Type B pancreatic cell (in vitro differentiated cells): ENCODE measurements at regions not wholly inside any gene's neighbourhood (a gene's known extent, or its start where the extent isn't known, plus 50 kb on each side); places are given as distances from the start of the nearest gene placed in this dataset.

Experiments
- DNase-seq: peaks from one replicate; pipeline ENCODE4 v3.0.0; 2021; ENCODE audit warnings: mixed read lengths; ENCODE audit not compliant: unreplicated experiment; ENCODE audit errors: extremely low spot score
- H3K27ac Mint-ChIP-seq: 2 replicates; pipeline ENCODE4 v1.8.0; 2021; ENCODE audit warnings: mild to moderate bottlenecking, mixed read lengths
- H3K27me3 Mint-ChIP-seq: 2 replicates; pipeline ENCODE4 v1.8.0; 2021; ENCODE audit warnings: mixed read lengths
- H3K36me3 Mint-ChIP-seq: 2 replicates; pipeline ENCODE4 v1.8.0; 2021; ENCODE audit warnings: mixed read lengths
- H3K4me1 Mint-ChIP-seq: one replicate; pipeline ENCODE4 v1.8.0; 2021; ENCODE audit warnings: mixed read lengths; ENCODE audit not compliant: unreplicated experiment
- H3K4me3 Mint-ChIP-seq: 2 replicates; pipeline ENCODE4 v1.8.0; 2021; ENCODE audit warnings: mild to moderate bottlenecking, mixed read lengths
- H3K9me3 Mint-ChIP-seq: 2 replicates; pipeline ENCODE4 v1.8.0; 2021; ENCODE audit warnings: mixed read lengths
- CTCF ChIP-seq: fragments of 200-600 bp; sonication (generic); conservative IDR thresholded peaks from 2 replicates; pipeline ENCODE4 v1.5.0; 2021; ENCODE audit warnings: antibody characterized with exemption, mild to moderate bottlenecking

- Mint-ChIP-seq H3K27me3 (no peaks in the 10 kb centered on the region), H3K36me3 (no peaks in the 10 kb centered on the region), H3K4me3 (no peak overlapping the region), H3K4me1 (no peaks in the 10 kb centered on the region), H3K9me3 (no peaks in the 10 kb centered on the region), H3K27ac (no peak overlapping the region)
- no peak for TF ChIP-seq CTCF
- DNase-seq: no peak
Observed at GRCh38 chr5:163976696-163977095, 471.3 kb downstream of the MAT2B start.

GRCh38 chr5:163978897-163979296 lies 473.5 kb downstream of the MAT2B start:
- Mint-ChIP-seq H3K4me3 (no peak overlapping the region), H3K4me1 (no peaks in the 10 kb centered on the region), H3K36me3 (no peaks in the 10 kb centered on the region), H3K27ac (no peak overlapping the region), H3K27me3 (no peaks in the 10 kb centered on the region), H3K9me3 (no peaks in the 10 kb centered on the region)
- TF ChIP-seq CTCF: no peak
- DNase-seq: no peak

DNA sequence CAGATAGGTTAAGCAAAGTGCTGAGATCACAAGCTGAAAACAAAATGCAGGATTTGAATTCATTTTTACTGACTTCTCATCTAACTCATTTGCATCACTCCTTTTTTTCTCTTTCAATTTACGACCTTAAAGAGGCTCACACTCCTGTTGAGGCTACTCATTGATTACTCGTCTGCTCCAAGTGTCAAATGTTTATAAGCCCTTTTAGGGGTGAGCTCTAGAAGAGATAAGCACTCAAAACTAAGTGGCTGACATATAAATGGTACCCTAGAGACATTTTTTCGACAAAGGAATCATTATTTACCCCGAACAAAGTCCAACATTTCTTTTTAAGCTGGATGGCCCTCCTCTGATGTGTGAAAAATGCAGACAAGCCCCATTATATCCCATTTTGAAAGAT lies 483.1 kb downstream of the MAT2B start:
- TF ChIP-seq CTCF: no peak
- no peak for DNase-seq
- Mint-ChIP-seq H3K36me3 (no peaks in the 10 kb centered on the region), H3K4me3 (no peak overlapping the region), H3K27ac (no peak overlapping the region), H3K4me1 (peaks cover 10% of the 10 kb centered on the region), H3K27me3 (no peaks in the 10 kb centered on the region), H3K9me3 (peaks cover 3% of the 10 kb centered on the region)

GRCh38 chr5:163993126-163993525 lies 487.7 kb downstream of the MAT2B start:
- Mint-ChIP-seq H3K9me3 (no peaks in the 10 kb centered on the region), H3K4me1 (peaks cover 8% of the 10 kb centered on the region), H3K4me3 (no peak overlapping the region), H3K27ac (no peak overlapping the region), H3K36me3 (no peaks in the 10 kb centered on the region), H3K27me3 (no peaks in the 10 kb centered on the region)
- no peak for TF ChIP-seq CTCF
- no peak for DNase-seq

- Mint-ChIP-seq H3K9me3 (no peaks in the 10 kb centered on the region), H3K4me3 (no peak overlapping the region), H3K27ac (no peak overlapping the region), H3K27me3 (no peaks in the 10 kb centered on the region), H3K36me3 (no peaks in the 10 kb centered on the region), H3K4me1 (peaks cover 5% of the 10 kb centered on the region)
- DNase-seq: no peak
- no peak for TF ChIP-seq CTCF
Observed at GRCh38 chr5:163995206-163995605, 489.8 kb downstream of the MAT2B start.

DNA sequence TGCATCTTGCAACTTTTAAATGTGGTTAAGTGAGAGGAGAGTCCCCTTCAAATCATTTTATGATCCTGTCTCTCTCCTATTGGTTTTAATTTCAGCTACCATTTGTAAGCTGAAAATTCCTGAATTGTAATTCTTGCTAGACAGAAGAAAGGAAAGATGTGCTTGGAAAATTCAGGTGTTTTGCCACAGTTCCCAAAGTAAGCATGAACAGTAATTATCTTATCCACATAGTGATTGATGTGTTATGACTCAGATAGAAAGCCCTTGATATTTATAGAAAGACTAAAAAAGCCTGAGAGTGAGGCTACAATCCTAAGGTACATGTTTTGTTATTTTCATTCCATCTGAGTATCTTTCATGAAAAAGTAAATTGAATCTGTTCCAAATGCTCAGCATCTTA lies 492.5 kb downstream of the MAT2B start:
- H3K36me3 Mint-ChIP-seq: no peaks in the 10 kb centered on the region
- H3K27ac Mint-ChIP-seq: no peak overlapping the region
- peaks cover 10% of the 10 kb centered on the region for H3K4me1 Mint-ChIP-seq
- H3K27me3 Mint-ChIP-seq: no peaks in the 10 kb centered on the region
- H3K4me3 Mint-ChIP-seq: no peak overlapping the region
- no peaks in the 10 kb centered on the region for H3K9me3 Mint-ChIP-seq
- no peak for DNase-seq
- no peak for TF ChIP-seq CTCF
